Keratinocyte (primary cell): ENCODE measurements at regions not wholly inside any gene's neighbourhood (a gene's known extent, or its start where the extent isn't known, plus 50 kb on each side); places are given as distances from the start of the nearest gene placed in this dataset.

Experiments used
- DNase-seq: peaks from one replicate; pipeline ENCODE4 v3.0.0-alpha.2; 2011; ENCODE audit warnings: low read depth, missing footprints, low spot score
- FAIRE-seq: peaks from 2 replicates; lab custom pipeline; 2011; peaks lifted over from hg19 to GRCh38; lab: Jason Lieb, UNC
- H2AFZ ChIP-seq: 2 replicates; pipeline ENCODE4 v1.6.0; 2012; ENCODE audit warnings: low read length, control low read depth, inconsistent platforms; ENCODE audit not compliant: control insufficient read depth
- H3K27ac ChIP-seq: 2 replicates; pipeline ENCODE4 v1.5.1; 2011; ENCODE audit warnings: low read length; ENCODE audit not compliant: control insufficient read depth, insufficient read depth
- H3K27me3 ChIP-seq: 3 replicates; pipeline ENCODE4 v1.6.0; 2011; ENCODE audit warnings: low read length; ENCODE audit not compliant: control insufficient read depth, insufficient read depth; ENCODE audit errors: extremely low read depth
- H3K36me3 ChIP-seq, 2 experiments: 2 replicates in 1 of 2; 3 replicates in 1 of 2; pipeline ENCODE4 v1.5.1; 2011; ENCODE audit warnings: low read length in 2 of 2, mild to moderate bottlenecking in 1 of 2; ENCODE audit not compliant: control insufficient read depth in 2 of 2, insufficient read depth in 2 of 2; ENCODE audit errors: extremely low read depth in 1 of 2
- H3K4me1 ChIP-seq: 3 replicates; pipeline ENCODE4 v1.5.1; 2011; ENCODE audit warnings: low read length; ENCODE audit not compliant: control insufficient read depth, insufficient read depth; ENCODE audit errors: extremely low read depth
- H3K4me2 ChIP-seq: 3 replicates; pipeline ENCODE4 v1.6.0; 2011; ENCODE audit warnings: low read depth, low read length; ENCODE audit not compliant: control insufficient read depth, insufficient read depth; ENCODE audit errors: extremely low read depth
- H3K4me3 ChIP-seq, 3 experiments: fragments of 200-600 bp in 1 of 3; sonication (generic) in 1 of 3; 2 replicates in 2 of 3; 3 replicates in 1 of 3; pipeline ENCODE4 v1.5.1; 2011 to 2016; ENCODE audit warnings: low read length in 3 of 3, mild to moderate bottlenecking in 3 of 3, control low read depth in 2 of 3, inconsistent platforms in 1 of 3, low read depth in 1 of 3, mixed read lengths in 1 of 3, mixed run types in 1 of 3, moderate library complexity in 1 of 3; ENCODE audit not compliant: control insufficient read depth in 2 of 3, insufficient read depth in 2 of 3; ENCODE audit errors: extremely low read depth in 1 of 3
- H3K79me2 ChIP-seq: 2 replicates; pipeline ENCODE4 v1.6.0; 2012; ENCODE audit warnings: low read length; ENCODE audit not compliant: control insufficient read depth, insufficient read depth
- H3K9ac ChIP-seq: 3 replicates; pipeline ENCODE4 v1.6.0; 2011; ENCODE audit warnings: low read length; ENCODE audit not compliant: control insufficient read depth, insufficient read depth; ENCODE audit errors: extremely low read depth
- H3K9me1 ChIP-seq: 3 replicates; pipeline ENCODE4 v1.6.0; 2011; ENCODE audit warnings: low read length; ENCODE audit not compliant: control insufficient read depth, insufficient read depth; ENCODE audit errors: extremely low read depth
- H3K9me3 ChIP-seq: 2 replicates; pipeline ENCODE4 v1.5.1; 2012; ENCODE audit warnings: low read depth, low read length; ENCODE audit not compliant: control insufficient read depth
- H4K20me1 ChIP-seq: 3 replicates; pipeline ENCODE4 v1.6.0; 2011; ENCODE audit warnings: low read length; ENCODE audit not compliant: control insufficient read depth, insufficient read depth; ENCODE audit errors: extremely low read depth
- EZH2 ChIP-seq: IDR thresholded peaks from one replicate; pipeline ENCODE4 v1.6.1; 2012; ENCODE audit warnings: inconsistent platforms, mild to moderate bottlenecking, low read length, moderate library complexity
- dilution Hi-C: fragments of 300-500 bp; cut with MboI; formaldehyde crosslinking; loops from one replicate; pipeline ENCODE4 v1.7.0; 2020; ENCODE audit warnings: low sequenced_read_pairs; ENCODE audit not compliant: extremely low pct_ligation_motif_present
- TF ChIP-seq, protein P1 (sequence below), 3 experiments: IDR thresholded peaks in 1 of 3; conservative IDR thresholded peaks in 1 of 3; optimal IDR thresholded peaks in 1 of 3; 2 replicates in 2 of 3; 3 replicates in 1 of 3; pipeline versions ENCODE3 to v1.5.1; 2011; ENCODE audit warnings: low read length in 3 of 3, mild to moderate bottlenecking in 3 of 3, moderate library complexity in 2 of 3, control low read depth in 1 of 3, inconsistent platforms in 1 of 3; ENCODE audit not compliant: insufficient read depth in 2 of 3; ENCODE audit errors: extremely low read depth in 1 of 3

- H3K9ac ChIP-seq, result no peak overlapping the region
- no peaks in the 10 kb centered on the region for H3K79me2 ChIP-seq
- H3K9me3 ChIP-seq, result no peaks in the 10 kb centered on the region
- H3K36me3 ChIP-seq, result no peaks in the 10 kb centered on the region
- DNase-seq (no peak), FAIRE-seq (no peak)
- H3K27me3 ChIP-seq, result no peaks in the 10 kb centered on the region
- H3K4me3 ChIP-seq, result no peak overlapping the region
- no peak overlapping the region for H2AFZ ChIP-seq
- H3K4me2 ChIP-seq, result no peak overlapping the region
- no peaks in the 10 kb centered on the region for H4K20me1 ChIP-seq
- H3K4me1 ChIP-seq, result no peaks in the 10 kb centered on the region
- H3K9me1 ChIP-seq, result no peaks in the 10 kb centered on the region
- TF ChIP-seq EZH2, result no peak
- TF ChIP-seq, protein P1, sequence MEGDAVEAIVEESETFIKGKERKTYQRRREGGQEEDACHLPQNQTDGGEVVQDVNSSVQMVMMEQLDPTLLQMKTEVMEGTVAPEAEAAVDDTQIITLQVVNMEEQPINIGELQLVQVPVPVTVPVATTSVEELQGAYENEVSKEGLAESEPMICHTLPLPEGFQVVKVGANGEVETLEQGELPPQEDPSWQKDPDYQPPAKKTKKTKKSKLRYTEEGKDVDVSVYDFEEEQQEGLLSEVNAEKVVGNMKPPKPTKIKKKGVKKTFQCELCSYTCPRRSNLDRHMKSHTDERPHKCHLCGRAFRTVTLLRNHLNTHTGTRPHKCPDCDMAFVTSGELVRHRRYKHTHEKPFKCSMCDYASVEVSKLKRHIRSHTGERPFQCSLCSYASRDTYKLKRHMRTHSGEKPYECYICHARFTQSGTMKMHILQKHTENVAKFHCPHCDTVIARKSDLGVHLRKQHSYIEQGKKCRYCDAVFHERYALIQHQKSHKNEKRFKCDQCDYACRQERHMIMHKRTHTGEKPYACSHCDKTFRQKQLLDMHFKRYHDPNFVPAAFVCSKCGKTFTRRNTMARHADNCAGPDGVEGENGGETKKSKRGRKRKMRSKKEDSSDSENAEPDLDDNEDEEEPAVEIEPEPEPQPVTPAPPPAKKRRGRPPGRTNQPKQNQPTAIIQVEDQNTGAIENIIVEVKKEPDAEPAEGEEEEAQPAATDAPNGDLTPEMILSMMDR (optimal IDR thresholded peaks at IDR 0.05 in 1 of 3, IDR thresholded peaks at IDR 0.05 in 1 of 3, conservative IDR thresholded peaks at IDR 0.05 in 1 of 3; ENCODE audit: extremely low read depth in 1 of 3, insufficient read depth in 2 of 3, low read length in 3 of 3), result no peak
- dilution Hi-C loops, result no loop called here
- no peak overlapping the region for H3K27ac ChIP-seq
Observed at GRCh38 chr18:33840212-33840593, 262.2 kb downstream of the ASXL3 start.

DNA sequence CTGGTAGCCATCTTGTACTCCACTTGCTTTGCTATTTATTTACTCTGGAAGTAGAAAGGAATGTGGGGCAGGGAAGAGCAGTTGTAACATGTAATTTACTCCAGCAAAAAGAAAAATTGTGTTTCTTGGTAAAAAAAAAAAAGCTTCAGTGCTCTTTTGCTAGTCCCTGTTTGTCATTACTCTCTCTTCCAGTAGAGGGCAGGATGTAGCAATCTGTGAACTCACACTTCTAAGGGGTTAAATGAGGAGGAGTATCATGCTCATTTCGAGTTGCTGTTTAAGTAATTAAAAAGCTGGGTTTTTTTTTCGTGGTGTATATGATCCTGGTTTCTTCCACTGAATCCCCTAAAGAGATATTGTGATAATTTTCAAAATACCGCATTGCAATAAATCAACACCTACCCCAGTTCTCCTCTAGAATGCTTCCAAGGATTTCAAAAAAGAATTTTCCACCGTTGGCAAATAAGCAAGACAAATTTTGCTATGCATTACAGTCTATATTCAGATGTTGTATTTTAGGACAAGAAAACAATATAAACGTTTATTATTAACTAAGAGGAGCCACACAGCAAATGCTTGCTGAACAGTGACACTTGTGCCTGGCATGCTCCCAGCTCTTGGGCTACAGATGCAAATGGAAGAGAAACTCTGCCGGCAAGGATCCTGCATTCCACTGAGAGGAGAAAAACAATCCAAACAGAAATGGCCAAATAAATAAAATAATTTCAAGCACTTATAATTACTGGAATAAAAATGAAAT, 261.6 kb downstream of the ASXL3 start:
- TF ChIP-seq, protein P1 (optimal IDR thresholded peaks at IDR 0.05 in 1 of 3, IDR thresholded peaks at IDR 0.05 in 1 of 3, conservative IDR thresholded peaks at IDR 0.05 in 1 of 3; ENCODE audit: extremely low read depth in 1 of 3, insufficient read depth in 2 of 3, low read length in 3 of 3), result peak in 2 of 3 experiments; percentile 66 to 68
- TF ChIP-seq EZH2, result no peak
- Histone ChIP-seq H3K36me3 (no peaks in the 10 kb centered on the region), H3K9ac (no peak overlapping the region), H3K4me2 (no peak overlapping the region), H3K4me1 (no peaks in the 10 kb centered on the region), H3K9me3 (no peaks in the 10 kb centered on the region), H3K9me1 (no peaks in the 10 kb centered on the region), H4K20me1 (no peaks in the 10 kb centered on the region), H3K79me2 (no peaks in the 10 kb centered on the region), H2AFZ (no peak overlapping the region), H3K4me3 (no peak overlapping the region), H3K27me3 (no peaks in the 10 kb centered on the region), H3K27ac (no peak overlapping the region)
- dilution Hi-C loops, result no loop called here
- FAIRE-seq (no peak), DNase-seq (peak; percentile 7)
